ENCODE measurements at regions not wholly inside any gene's neighbourhood (a gene's known extent, or its start where the extent isn't known, plus 50 kb on each side); places are given as distances from the start of the nearest gene placed in this dataset.

DNA sequence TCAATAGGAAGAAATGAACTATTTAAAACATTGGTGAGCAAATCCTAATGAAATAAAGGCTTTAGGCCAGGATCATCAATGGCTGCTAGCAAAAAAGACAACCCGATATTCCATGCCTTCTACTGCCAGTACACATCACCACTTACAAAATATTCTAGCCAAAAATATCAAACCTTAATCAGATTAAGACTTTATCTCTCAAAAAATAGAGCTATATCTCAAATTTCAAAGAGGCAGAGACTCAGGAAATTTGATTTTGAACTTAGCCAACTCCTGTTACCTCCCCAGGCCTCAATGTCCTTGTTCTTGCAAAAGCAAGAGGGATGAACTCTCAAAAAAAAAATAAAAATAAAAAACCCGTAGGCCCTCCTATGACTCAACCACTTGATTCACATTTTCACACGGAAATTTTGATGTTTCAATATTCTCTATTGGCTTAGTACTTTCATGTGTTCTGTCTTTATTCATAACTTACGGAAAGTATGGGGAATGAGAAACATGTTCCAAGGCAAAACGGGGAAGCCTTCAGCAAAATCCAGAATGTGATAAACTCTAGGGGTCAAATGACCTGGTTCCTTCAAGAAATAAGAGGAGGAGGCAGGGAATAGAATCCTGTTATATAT lies 273.3 kb upstream of the ZPLD1 start:
- no peak for DNase-seq

GRCh38 chr3:102162251-102162650 lies 272.6 kb upstream of the ZPLD1 start:
- no peak for DNase-seq

DNA sequence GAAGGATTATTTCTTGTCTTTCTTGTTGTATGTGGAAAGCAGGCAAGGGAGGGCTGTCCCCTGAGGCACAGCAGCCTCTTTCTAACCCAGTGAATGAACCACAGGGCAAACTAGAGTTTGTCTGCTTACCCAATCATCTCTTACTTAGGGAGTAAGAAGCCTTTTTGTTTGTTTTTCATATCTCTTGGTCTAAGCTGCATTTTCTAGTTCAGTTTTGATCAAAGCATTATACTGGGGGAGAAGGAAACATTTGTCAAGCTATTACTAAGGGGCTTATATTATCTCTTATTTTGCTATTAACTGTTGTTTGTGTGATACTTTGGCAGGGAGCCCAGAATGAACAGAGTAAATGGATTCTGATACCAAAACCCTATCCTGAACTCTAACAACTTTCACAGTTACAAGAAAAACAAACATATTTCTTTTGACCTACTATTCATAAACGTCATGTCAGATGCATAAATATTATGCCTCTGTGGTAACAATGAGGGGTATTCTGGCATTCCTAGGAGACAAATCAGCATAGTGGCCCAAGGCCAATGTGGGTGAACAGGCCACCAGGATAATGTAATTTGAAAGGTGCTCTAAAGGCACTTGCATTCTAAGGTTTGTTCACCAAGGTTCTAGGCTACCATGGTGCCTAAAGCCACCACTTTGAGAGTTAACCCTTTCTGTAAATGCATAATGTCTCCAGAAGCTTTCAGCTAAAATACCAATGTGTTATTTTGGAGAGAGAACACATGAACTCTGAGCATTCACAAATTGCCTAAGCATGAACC lies 271.6 kb upstream of the ZPLD1 start:
- DNase-seq, result no peak

DNA sequence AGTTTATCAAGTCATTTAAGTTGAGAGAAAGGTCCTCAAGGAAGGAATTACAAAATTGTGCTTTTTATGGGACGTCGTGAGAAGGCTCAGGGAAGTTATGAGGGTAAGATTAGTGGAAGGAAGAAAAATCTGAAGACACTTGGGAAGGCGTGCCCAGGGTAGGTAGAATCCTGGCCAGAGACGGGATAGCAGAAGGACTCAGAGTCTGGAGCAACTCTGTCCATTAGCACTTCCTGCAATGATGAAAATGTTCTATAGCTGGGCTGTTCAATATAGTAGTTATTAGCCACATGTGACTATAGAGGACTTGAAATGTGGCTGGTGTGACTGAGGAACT lies 271.0 kb upstream of the ZPLD1 start:
- no peak for DNase-seq

- no peak for DNase-seq
Observed at GRCh38 chr3:102165367-102165766, 269.4 kb upstream of the ZPLD1 start.

DNA sequence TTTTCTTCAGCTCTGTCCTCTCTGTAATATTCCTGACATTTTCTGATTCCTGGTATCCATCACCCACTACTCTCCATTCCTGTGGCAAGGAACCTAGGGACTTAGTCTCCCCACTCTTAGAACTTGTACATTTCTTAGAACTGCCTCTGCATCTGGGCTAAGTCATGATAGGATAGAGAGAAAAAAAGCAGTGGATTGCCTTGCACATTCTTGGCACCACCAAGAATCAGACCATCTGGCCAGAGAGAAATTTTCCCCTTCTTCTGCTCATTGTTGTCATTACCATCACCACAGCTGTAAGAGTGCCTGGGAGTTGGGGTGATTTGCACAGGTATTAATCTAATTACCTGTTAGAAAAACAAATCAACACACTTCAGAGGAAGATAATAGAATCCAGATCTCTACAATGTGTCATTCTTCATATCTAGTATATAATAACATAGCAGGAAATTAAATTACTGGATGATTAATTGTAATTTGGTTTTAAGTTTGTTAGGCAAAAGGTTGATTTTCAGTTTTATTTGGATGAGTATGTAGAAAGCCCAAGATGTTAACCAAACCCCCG lies 264.8 kb upstream of the ZPLD1 start:
- no peak for DNase-seq

- DNase-seq, result no peak
Observed at GRCh38 chr3:102170545-102170944, 264.3 kb upstream of the ZPLD1 start.

DNA sequence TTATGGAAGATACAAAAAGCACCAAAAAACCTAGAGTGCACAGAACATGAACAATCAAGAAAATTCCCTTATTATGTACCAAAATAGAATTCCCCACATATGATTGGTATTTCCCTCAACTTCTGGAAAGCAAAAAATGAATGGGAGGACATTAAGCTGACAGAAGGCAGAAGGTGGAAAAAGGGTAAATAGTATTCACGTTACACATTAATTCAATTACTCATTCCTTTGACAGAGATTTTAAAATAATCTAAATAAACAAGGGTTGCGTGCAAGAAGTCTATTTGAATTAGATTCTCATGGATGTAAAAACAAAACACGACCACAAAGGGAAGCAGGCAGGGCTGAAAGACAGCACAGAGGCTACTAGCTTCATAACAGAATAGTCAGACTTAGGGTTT lies 260.5 kb upstream of the ZPLD1 start:
- no peak for DNase-seq

- no peak for DNase-seq
Observed at GRCh38 chr3:102174832-102175374, 259.9 kb upstream of the ZPLD1 start.

DNA sequence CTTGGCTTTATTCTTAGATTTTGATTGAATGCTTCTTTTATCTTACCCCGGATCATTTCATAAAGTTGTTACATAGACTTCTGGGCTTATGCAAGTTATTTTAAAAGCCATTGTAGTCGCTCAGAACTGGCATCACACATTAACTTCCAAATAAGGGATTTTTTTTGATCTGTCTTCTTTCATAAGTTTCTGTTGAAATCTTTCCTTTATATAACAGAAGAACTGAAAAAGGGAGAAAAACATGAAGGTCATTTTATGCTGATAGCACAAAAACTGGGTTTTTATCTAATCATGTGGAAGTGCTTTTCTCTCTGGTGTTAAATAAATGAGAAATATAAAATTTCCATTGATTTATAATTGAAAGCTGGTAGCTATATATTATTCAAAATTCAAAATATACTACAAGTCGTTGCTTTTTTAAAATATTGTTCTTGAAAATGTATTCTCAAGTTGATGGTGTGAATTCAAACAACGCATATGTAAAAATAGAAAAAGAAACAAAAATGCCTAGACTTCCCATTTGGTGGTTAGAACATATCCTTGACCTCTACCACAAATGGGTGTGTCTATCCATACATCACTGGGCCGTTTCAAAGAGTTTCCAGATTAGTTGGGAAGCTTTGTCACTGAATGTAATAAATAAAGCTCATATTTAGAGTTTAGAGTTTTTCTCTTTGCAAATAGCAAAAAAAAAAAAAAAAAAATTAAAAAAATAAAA lies 258.3 kb upstream of the ZPLD1 start:
- no peak for DNase-seq

DNA sequence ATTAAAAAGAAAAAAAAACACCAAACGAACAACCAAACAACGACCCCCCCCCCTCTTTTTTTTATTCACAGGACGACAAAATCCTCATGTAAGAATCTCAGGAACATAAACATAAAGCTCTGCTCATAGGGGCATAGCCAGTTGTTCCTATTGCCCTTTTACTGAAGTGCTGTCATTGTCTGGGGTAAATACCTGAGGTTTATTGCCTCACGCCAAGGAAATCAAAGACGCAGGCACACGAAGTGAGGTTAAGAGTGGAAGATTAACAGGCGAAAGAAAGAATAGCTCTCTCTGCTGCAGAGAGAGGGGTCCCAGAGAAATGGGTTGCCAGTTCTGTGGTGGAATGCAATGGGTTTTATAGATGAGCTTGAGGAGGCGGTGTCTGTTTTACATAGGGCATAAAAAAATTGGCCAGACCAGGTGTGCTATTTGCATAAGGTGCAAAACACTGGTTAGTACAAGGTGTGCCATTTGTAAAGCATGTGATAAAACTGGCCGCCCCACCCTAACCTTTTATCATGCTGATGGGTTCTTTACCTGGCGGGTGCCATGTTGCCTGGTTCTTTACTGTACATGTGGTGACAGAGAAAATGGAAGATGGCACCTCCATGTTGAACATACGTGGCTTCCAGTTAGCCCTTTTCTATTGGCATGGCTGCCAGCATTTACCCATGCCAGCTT lies 257.6 kb upstream of the ZPLD1 start:
- no peak for DNase-seq

DNA sequence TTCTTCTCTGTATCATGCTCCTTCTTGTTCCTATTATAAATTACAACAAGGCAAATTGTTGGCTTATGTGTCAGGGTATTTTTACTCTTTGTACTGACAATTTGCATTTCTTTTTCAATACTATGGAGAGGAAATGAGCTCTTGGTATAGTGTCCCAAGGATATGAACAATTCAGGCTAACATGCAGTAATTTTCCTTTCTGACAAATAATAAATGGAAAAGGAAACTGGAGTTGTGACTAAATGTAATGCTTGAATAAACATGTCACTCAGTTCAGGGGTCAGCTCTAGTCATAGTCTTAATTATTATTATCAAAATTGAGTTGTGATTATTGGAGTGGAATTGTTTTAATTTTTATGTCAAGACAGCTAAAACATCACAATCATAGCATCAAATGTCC lies 256.0 kb upstream of the ZPLD1 start:
- DNase-seq, result no peak

DNA sequence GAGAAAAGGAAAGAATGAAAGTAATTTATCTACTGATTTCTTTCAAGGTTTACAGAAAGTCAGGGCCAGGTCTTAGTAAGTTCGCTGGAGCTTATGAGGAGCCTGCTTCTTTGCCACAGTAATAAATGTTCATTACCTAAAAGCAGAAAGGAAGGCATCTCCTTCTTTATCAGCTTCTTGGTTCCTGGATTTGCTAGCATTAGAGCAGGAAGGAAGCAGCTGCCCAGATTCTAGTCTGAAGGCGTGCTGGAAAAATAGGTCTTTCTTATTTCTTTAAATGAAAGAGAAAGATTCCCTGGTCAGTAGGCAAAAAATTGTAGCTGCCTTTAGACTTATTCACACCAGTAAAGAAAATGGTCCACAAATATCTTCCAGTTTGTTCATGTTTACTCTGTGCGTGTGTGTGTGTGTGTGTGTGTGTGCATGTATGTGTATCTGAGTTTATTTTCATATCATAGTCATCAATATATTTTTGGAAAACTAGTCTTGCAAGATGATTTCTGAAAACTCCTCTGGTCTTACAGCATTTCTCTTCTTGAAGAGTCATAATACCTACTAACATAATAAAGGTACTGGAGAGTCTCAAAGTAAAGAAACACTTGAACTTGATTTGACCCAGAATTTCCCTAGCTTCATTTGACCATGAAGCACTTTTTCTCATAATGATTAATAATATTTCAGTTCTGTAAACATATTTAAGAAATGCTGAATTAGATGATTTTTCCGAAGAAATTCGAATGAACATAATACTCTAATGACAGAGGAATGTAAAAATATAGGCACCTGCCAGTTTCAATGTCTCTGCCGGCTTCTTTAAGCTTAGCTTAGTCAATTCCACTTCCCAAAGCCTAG lies 255.3 kb upstream of the ZPLD1 start:
- DNase-seq, result no peak

DNA sequence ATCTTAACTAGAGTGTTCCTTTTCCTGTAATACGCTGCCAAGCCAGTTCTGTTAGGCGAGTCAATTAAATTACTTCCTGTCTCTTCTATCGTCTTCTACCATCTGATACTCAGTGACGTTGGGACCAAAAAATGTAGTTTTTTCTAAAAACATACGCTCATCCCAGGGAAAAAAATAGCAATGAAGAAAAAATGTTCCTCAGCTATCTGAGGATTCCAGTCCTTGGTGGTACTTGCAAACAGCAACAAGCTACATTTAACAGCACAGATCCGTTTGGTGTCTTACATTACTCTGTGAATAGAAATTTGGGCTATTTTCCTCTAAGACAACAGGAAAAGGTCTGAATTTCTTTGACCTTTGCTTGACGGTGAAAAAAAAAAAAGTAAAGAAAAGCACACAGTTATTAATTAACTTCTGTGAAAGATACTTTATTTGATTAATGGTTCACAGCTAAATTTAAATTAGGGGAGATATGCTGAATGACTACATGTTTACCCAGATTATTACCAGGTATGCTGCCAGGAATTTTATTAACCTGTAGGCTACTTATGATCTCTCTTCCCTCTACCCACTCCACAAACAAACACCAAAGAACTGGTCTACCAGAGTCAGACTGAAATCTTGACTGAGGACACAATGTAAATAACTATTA lies 254.4 kb upstream of the ZPLD1 start:
- DNase-seq, result no peak

- no peak for DNase-seq
Observed at GRCh38 chr3:102181175-102181920, 253.5 kb upstream of the ZPLD1 start.

- no peak for DNase-seq
Observed at GRCh38 chr3:102182162-102182561, 252.7 kb upstream of the ZPLD1 start.

DNA sequence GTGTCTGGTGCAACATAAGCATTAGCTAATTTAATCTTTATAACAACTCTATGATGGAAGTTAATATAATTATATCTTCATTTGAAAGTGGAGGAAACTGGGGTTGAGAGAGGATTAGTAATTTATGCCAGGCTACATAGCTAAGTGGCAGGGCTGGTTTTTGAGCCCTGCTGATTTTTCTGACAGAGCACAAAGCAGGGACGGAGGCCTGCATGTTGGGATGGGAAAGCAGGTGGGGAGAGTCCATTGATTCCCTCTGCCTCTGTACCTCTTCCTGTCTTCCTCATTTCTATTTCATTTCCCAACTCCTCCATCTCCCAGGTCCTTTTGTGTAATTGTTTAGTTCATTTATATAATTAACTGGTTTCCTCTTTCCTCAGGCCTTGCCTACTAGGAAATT lies 251.6 kb upstream of the ZPLD1 start:
- DNase-seq, result no peak

GRCh38 chr3:102183623-102184022 lies 251.2 kb upstream of the ZPLD1 start:
- no peak for DNase-seq

GRCh38 chr3:102189541-102189940 lies 245.3 kb upstream of the ZPLD1 start:
- DNase-seq, result no peak

DNA sequence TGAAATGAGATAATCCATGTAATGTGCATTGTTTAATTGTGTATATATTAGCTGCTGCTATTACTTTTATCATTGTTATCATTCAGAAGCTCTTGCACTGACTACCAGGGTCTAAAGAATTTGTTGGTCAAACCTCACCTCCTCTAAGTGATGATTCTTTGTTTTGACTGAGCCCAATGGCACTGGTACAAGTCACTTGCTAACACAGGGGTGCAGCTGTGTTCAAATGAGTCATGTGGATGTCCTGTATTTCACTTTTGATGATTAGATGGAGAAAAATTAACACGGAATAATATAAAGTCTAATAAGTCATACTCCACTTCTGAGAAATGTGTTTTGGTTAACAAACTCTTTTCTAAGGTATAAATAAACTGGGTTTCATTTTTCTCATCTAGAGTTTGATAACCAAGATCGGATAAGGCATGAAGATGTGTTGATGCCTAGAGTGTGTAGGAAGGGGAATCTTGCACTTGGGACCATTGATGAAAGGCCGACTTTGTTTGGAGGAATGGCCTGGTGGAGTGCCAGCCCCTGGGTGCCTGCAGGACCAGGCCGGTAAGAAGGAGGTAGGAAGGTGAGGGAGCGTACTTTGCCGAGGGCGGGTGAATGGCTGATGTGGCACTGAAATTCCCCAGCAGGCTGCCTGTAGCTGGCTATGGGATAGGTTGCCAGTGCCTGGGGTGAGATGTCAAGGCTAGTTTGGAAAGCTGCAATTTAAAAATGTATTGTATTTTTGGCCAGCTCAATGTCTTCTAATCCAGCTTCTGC lies 244.7 kb upstream of the ZPLD1 start:
- DNase-seq, result no peak

Data from 8988T (cell line).